Neural progenitor cell (in vitro differentiated cells): ENCODE measurements at regions not wholly inside any gene's neighbourhood (a gene's known extent, or its start where the extent isn't known, plus 50 kb on each side); places are given as distances from the start of the nearest gene placed in this dataset.

ENCODE experiments used
- DNase-seq: peaks from one replicate; pipeline ENCODE4 v3.0.0-alpha.2; 2016; ENCODE audit warnings: low spot score
- H2AFZ ChIP-seq: fragments of 200-600 bp; sonication (generic); replicated peaks from 2 replicates; pipeline ENCODE4 v1.6.1; 2016; ENCODE audit warnings: antibody characterized with exemption
- H3F3A ChIP-seq: fragments of 200-600 bp; sonication (generic); 2 replicates; pipeline ENCODE4 v1.6.1; 2016; ENCODE audit warnings: antibody characterized with exemption, low read depth
- H3K27ac ChIP-seq: fragments of 200-600 bp; sonication (generic); 2 replicates; pipeline ENCODE4 v1.5.1; 2016; ENCODE audit warnings: mild to moderate bottlenecking
- H3K27me3 ChIP-seq: fragments of 200-600 bp; sonication (generic); 2 replicates; pipeline ENCODE4 v1.6.1; 2016; ENCODE audit warnings: mild to moderate bottlenecking, moderate library complexity
- H3K36me3 ChIP-seq: fragments of 200-600 bp; sonication (generic); 2 replicates; pipeline ENCODE4 v1.5.1; 2016
- H3K4me1 ChIP-seq: fragments of 200-600 bp; sonication (generic); 2 replicates; pipeline ENCODE4 v1.6.1; 2016; ENCODE audit warnings: mixed run types
- H3K4me2 ChIP-seq: fragments of 200-600 bp; sonication (generic); 2 replicates; pipeline ENCODE4 v1.6.1; 2016
- H3K4me3 ChIP-seq: fragments of 200-600 bp; sonication (generic); 2 replicates; pipeline ENCODE4 v1.5.1; 2016
- H3K79me2 ChIP-seq: fragments of 200-600 bp; sonication (generic); 2 replicates; pipeline ENCODE4 v1.6.1; 2016; ENCODE audit warnings: low read depth
- H3K9ac ChIP-seq: fragments of 200-600 bp; sonication (generic); 2 replicates; pipeline ENCODE4 v1.6.1; 2016
- H3K9me3 ChIP-seq: fragments of 200-600 bp; sonication (generic); 2 replicates; pipeline ENCODE4 v1.5.1; 2016; ENCODE audit warnings: low read depth
- H4K20me1 ChIP-seq: fragments of 200-600 bp; sonication (generic); 2 replicates; pipeline ENCODE4 v1.6.1; 2016; ENCODE audit warnings: low read depth
- H3K27ac Mint-ChIP-seq: 3 replicates; pipeline ENCODE4 v1.8.0; 2021; ENCODE audit warnings: mixed read lengths
- H3K27me3 Mint-ChIP-seq: 2 replicates; pipeline ENCODE4 v1.8.0; 2022; ENCODE audit warnings: low read depth, mild to moderate bottlenecking, inconsistent platforms, moderate library complexity, mixed read lengths; ENCODE audit not compliant: insufficient read depth
- H3K36me3 Mint-ChIP-seq: 3 replicates; pipeline ENCODE4 v1.8.0; 2021; ENCODE audit warnings: mixed read lengths
- H3K4me1 Mint-ChIP-seq: 3 replicates; pipeline ENCODE4 v1.8.0; 2021; ENCODE audit warnings: mixed read lengths
- H3K4me3 Mint-ChIP-seq: 3 replicates; pipeline ENCODE4 v1.8.0; 2021; ENCODE audit warnings: mild to moderate bottlenecking, moderate library complexity, mixed read lengths
- H3K9me3 Mint-ChIP-seq: 3 replicates; pipeline ENCODE4 v1.8.0; 2020; ENCODE audit warnings: mixed read lengths
- EZH2 ChIP-seq: fragments of 200-600 bp; sonication (generic); IDR thresholded peaks from 2 replicates; pipeline ENCODE4 v1.6.1; 2017; ENCODE audit warnings: antibody characterized with exemption, mild to moderate bottlenecking, moderate library complexity
- EZH2phosphoT487 ChIP-seq: fragments of 200-600 bp; sonication (generic); IDR thresholded peaks from 2 replicates; pipeline ENCODE4 v1.6.1; 2017; ENCODE audit warnings: antibody characterized with exemption
- TF ChIP-seq, protein P1 (sequence below): fragments of 200-600 bp; sonication (generic); IDR thresholded peaks from 2 replicates; pipeline ENCODE4 v1.5.1; 2017; ENCODE audit warnings: antibody characterized with exemption, mild to moderate bottlenecking

GRCh38 chr18:1050012-1050657 lies 145.5 kb downstream of the ADCYAP1 start:
- H3K9ac ChIP-seq, result no peak overlapping the region
- H3F3A ChIP-seq, result peaks cover 11% of the 10 kb centered on the region
- Mint-ChIP-seq H3K27me3 (no peaks in the 10 kb centered on the region), H3K4me1 (peaks cover 5% of the 10 kb centered on the region), H3K27ac (no peak overlapping the region), H3K9me3 (no peaks in the 10 kb centered on the region), H3K36me3 (no peaks in the 10 kb centered on the region), H3K4me3 (no peak overlapping the region)
- TF ChIP-seq, protein P1, sequence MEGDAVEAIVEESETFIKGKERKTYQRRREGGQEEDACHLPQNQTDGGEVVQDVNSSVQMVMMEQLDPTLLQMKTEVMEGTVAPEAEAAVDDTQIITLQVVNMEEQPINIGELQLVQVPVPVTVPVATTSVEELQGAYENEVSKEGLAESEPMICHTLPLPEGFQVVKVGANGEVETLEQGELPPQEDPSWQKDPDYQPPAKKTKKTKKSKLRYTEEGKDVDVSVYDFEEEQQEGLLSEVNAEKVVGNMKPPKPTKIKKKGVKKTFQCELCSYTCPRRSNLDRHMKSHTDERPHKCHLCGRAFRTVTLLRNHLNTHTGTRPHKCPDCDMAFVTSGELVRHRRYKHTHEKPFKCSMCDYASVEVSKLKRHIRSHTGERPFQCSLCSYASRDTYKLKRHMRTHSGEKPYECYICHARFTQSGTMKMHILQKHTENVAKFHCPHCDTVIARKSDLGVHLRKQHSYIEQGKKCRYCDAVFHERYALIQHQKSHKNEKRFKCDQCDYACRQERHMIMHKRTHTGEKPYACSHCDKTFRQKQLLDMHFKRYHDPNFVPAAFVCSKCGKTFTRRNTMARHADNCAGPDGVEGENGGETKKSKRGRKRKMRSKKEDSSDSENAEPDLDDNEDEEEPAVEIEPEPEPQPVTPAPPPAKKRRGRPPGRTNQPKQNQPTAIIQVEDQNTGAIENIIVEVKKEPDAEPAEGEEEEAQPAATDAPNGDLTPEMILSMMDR, result no peak
- TF ChIP-seq EZH2phosphoT487 (no peak), EZH2 (no peak)
- peaks cover 3% of the 10 kb centered on the region for H4K20me1 ChIP-seq
- H2AFZ ChIP-seq, result no peak overlapping the region
- peaks cover 6% of the 10 kb centered on the region for H3K79me2 ChIP-seq
- no peak overlapping the region for H3K4me3 ChIP-seq
- H3K27me3 ChIP-seq, result no peaks in the 10 kb centered on the region
- H3K4me1 ChIP-seq, result peaks cover 11% of the 10 kb centered on the region
- no peak for DNase-seq
- H3K36me3 ChIP-seq, result no peaks in the 10 kb centered on the region
- H3K27ac ChIP-seq, result no peak overlapping the region
- no peak overlapping the region for H3K4me2 ChIP-seq
- H3K9me3 ChIP-seq, result no peaks in the 10 kb centered on the region

GRCh38 chr18:1052301-1052700 lies 147.6 kb downstream of the ADCYAP1 start:
- Histone ChIP-seq H3F3A (no peaks in the 10 kb centered on the region), H3K4me1 (no peaks in the 10 kb centered on the region), H3K4me3 (no peak overlapping the region), H3K27ac (no peak overlapping the region), H3K9ac (no peak overlapping the region), H3K9me3 (peaks cover 10% of the 10 kb centered on the region), H3K27me3 (no peaks in the 10 kb centered on the region), H2AFZ (no peak overlapping the region), H3K36me3 (peaks cover 1% of the 10 kb centered on the region), H4K20me1 (peaks cover 3% of the 10 kb centered on the region), H3K79me2 (peaks cover 18% of the 10 kb centered on the region), H3K4me2 (no peak overlapping the region)
- DNase-seq, result no peak
- no peaks in the 10 kb centered on the region for H3K4me1 Mint-ChIP-seq
- H3K4me3 Mint-ChIP-seq, result no peak overlapping the region
- TF ChIP-seq EZH2 (no peak), EZH2phosphoT487 (no peak)
- TF ChIP-seq, protein P1, result no peak
- H3K36me3 Mint-ChIP-seq, result no peaks in the 10 kb centered on the region
- H3K27ac Mint-ChIP-seq, result no peak overlapping the region
- peaks cover 7% of the 10 kb centered on the region for H3K9me3 Mint-ChIP-seq
- H3K27me3 Mint-ChIP-seq, result no peaks in the 10 kb centered on the region

GRCh38 chr18:1053331-1054315 lies 149.0 kb downstream of the ADCYAP1 start:
- Mint-ChIP-seq H3K27ac (no peak overlapping the region), H3K36me3 (no peaks in the 10 kb centered on the region), H3K4me1 (no peaks in the 10 kb centered on the region), H3K9me3 (peaks cover 10% of the 10 kb centered on the region), H3K4me3 (no peak overlapping the region), H3K27me3 (no peaks in the 10 kb centered on the region)
- Histone ChIP-seq H3K9me3 (peaks cover 18% of the 10 kb centered on the region), H4K20me1 (peaks cover 3% of the 10 kb centered on the region), H3K27ac (no peak overlapping the region), H3K4me3 (no peak overlapping the region), H3K4me1 (no peaks in the 10 kb centered on the region), H2AFZ (no peak overlapping the region), H3K79me2 (peaks cover 24% of the 10 kb centered on the region), H3F3A (no peaks in the 10 kb centered on the region), H3K36me3 (peaks cover 7% of the 10 kb centered on the region), H3K4me2 (no peak overlapping the region), H3K9ac (no peak overlapping the region), H3K27me3 (no peaks in the 10 kb centered on the region)
- DNase-seq, result no peak
- TF ChIP-seq, protein P1, result no peak
- TF ChIP-seq EZH2phosphoT487 (no peak), EZH2 (no peak)
